OCI-LY3 (cell line): ENCODE measurements at regions not wholly inside any gene's neighbourhood (a gene's known extent, or its start where the extent isn't known, plus 50 kb on each side); places are given as distances from the start of the nearest gene placed in this dataset.

ENCODE experiments used
- EZH2phosphoT487 ChIP-seq: fragments of 200-600 bp; shearing (Covaris generic); IDR thresholded peaks from 2 replicates; pipeline ENCODE4 v1.6.1; 2018; ENCODE audit warnings: antibody characterized with exemption, mixed run types, low read depth
- TF ChIP-seq, protein P1 (sequence below): fragments of 200-600, 300-600 bp; sonication (generic); IDR thresholded peaks from 2 replicates; pipeline ENCODE4 v1.5.1; 2014; ENCODE audit warnings: antibody characterized with exemption, low read length, low read depth

DNA sequence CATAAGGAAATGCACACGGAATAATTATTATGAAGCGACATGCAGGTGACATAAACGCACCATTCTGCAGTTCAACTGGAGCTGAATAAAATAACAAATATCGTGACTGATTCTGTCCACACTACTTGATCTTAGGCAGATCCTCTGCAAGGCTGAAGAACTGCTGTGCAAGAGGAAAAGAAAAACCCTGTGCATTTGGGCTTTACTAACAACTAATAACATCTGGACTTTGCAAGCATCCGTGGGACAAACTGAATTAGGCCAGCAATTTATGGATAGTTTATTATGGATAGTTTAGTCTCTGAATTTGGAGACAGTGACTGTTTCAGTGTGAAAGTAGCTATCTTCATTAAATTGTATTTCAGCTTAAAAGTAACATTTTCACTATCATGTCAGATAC is 309.4 kb downstream of the SFMBT2 start:
- TF ChIP-seq, protein P1, sequence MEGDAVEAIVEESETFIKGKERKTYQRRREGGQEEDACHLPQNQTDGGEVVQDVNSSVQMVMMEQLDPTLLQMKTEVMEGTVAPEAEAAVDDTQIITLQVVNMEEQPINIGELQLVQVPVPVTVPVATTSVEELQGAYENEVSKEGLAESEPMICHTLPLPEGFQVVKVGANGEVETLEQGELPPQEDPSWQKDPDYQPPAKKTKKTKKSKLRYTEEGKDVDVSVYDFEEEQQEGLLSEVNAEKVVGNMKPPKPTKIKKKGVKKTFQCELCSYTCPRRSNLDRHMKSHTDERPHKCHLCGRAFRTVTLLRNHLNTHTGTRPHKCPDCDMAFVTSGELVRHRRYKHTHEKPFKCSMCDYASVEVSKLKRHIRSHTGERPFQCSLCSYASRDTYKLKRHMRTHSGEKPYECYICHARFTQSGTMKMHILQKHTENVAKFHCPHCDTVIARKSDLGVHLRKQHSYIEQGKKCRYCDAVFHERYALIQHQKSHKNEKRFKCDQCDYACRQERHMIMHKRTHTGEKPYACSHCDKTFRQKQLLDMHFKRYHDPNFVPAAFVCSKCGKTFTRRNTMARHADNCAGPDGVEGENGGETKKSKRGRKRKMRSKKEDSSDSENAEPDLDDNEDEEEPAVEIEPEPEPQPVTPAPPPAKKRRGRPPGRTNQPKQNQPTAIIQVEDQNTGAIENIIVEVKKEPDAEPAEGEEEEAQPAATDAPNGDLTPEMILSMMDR: no peak
- no peak for TF ChIP-seq EZH2phosphoT487
